ENCODE measurements at regions not wholly inside any gene's neighbourhood (a gene's known extent, or its start where the extent isn't known, plus 50 kb on each side); places are given as distances from the start of the nearest gene placed in this dataset.
A peak's percentile ranks its signal among the peaks of the same experiment; 100 is the strongest.

DNA sequence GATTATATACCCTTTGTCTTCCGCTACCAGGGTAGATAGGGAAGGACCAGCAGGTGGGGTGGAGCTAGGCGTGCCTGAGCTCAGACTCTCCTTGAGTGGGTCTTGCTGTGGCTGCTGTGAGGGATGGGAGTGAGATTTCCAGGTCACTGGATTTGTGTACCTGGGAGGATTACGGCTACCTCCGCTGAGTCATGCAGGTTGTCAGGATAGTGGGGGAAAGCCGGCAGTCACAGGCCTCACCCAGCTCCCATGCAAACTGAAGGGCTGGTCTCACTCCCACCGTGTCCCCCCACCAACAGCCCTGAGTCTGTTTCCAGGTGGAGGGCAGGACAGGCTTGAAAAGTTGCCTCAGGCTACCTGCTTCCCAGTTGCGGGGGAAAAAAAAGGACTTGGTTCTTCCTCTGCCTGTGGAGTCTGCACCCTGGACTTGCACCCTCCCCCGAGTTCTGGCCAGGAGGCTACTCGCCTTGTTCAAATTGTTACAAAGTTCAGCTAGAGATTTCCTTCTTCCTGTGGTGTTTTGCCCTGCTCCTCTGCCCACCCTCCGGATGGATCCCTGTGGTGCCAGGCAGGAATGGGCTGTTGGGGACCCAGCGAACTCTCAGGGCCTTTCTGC, 268.3 kb downstream of the VAPA start:
- DNase-seq (no peak), ATAC-seq (no peak)
- intact Hi-C loops (cut with micrococcal nuclease), result no loop called here

DNA sequence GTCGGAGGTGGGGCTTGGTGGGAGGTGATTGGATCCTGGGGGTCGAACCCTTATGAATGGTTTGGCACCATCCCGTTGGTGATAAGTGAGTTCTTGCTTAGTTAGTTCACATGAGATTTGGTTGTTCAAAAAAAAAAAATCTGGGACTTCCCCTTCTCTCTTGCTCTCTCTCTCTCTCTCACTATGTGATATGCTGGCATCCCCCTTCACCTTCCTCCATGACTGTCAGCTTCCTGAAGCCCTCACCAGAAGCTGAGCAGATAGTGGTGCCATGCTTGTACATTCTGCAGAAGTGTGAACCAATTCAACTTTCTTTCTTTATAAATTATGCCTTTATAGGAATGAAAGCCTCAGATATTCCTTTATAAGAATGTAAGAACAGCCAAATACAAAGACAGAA, 269.7 kb upstream of the APCDD1 start:
- no peak for ATAC-seq
- DNase-seq, result no peak
- intact Hi-C loops (cut with micrococcal nuclease), result no loop called here

DNA sequence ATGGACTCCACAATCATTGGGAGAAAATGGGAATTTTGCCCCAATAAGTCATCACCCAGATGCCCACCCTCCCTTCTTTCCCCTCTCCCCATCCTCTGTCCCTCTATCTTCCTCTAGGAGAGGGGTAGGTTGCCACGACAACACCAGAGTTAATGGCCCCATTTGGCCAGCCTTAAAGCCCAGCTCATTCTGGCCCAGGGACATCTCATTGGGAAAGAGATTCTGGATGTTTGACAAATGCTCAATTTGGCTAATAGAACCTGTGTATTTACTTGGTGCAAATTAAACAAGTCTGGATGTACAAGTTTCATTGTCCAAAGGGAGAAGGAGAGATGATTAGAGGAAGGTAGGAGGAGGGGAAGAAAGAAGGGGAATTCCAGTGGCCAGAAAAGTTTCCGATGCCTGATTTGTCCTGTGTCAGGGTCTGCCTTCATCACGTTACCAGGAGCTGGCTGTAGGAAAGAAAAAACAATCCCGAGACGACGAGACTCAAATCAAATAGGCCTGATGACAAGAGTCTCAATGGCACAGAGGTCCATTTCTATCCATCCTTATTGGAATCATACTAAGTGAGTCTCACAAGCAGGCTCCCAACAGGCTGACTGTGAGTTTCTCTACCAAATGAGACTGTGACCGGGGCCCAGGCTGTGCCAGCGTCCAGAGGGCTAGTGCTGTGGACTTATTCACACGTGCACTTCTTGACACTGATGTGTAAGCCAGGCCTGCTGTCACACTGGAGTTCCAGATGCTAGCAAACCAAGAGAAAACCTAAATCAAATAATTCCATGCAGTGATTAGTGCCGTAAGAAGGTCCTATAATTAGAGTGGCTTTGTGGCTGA, 265.2 kb upstream of the APCDD1 start:
- ATAC-seq (peak; percentile 89), DNase-seq (peak; percentile 61)
- intact Hi-C loops (cut with micrococcal nuclease), result no loop called here

DNA sequence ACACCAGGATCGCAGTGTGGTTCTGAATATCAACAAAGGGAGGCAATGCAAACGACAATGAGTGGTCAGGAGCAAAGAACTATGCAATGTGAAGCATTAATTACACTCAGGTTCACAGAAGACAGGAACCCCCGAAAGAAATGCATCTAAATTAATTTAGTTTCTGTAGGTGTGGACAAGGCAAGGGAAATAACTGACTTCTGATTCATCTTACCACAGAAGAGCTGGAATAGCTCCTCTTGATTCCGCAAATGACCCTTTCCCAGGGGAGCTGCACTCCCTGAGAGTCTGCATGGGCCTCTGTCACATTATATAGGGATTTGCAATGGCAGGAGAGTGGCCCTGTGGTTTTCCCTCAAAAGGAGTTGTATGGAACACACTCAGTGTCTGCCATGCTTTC, 263.9 kb upstream of the APCDD1 start:
- ATAC-seq, result no peak
- no peak for DNase-seq
- intact Hi-C loops (cut with micrococcal nuclease), result no loop called here

DNA sequence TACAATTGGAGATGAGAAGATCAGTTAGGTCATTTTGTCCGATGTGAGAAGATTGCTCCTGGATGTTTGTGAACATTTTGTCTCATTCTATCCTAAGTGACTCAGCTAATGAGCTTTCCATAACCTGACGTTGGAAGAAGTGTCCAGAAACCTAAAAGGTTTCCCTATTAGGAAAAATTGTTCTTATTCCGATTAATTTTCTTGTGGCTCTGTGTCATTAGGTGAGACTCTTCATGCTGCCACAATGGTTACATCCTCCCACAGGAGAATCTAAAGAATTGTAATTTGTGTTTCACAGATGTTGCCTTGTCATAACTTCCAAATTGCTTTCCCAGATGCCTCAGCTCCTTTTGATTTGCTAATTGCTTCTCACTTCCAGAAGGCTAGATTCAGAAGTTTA, 261.0 kb upstream of the APCDD1 start:
- ATAC-seq (no peak), DNase-seq (no peak)
- intact Hi-C loops (cut with micrococcal nuclease), result no loop called here

DNA sequence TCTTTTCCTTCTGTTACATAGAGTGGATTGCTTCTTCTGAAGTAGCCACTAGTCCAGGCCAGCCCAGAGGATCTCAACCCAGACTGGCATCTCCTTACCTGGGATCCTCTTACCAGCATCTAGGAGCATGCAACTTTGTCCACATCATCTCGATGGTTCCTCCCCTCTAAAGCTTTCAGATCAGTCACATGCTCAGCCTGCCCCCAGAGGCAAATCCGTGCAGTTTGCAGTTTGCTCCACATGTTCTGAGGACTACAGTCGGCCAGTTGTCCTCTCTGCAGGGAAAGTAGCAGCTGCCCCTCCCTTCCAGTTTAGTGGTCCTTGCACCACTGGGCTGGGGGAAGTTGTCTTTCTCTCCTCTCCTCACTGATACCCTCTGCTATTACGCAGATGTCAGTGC, 259.8 kb upstream of the APCDD1 start:
- DNase-seq (no peak), ATAC-seq (peak; percentile 33)
- intact Hi-C loops (cut with micrococcal nuclease), result no loop called here

DNA sequence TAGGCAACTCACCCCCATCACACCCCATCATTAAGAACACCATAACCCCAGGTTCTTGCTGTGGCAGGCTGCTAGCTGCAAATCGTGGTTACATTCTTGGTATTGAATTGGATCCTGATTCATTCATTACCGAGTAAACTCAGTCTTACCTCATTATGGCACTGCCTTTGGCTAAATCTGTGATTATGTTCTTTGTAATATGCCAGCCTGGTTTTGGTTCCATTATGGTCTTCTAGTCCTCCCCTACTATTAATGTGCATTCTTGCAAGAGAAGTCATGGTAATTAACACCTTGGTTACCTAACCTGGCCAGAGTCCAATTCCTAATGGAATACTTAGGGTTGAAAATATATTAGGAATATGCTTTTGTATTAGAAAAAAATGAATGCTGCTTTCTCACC, 258.9 kb upstream of the APCDD1 start:
- DNase-seq, result no peak
- ATAC-seq, result no peak
- intact Hi-C loops (cut with micrococcal nuclease), result no loop called here

DNA sequence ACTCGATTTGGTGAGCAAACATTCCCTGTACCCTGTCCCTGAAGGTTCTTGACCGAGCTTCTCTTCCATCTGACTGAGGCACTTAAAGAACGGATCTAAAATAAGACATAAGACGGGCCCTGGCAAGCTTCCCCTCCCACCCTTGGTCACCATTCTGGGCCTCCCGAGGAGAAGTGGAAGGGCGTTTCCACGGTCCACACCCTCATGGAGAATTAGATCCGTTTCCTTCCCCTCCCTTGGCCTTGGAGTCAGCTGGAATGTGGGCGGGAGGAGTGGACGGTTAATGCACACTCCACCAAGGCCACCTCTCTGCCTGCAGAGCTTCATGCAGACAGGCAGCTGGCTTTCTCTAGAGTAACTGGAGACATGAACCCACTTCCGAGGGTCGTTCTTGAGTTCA, 257.3 kb upstream of the APCDD1 start:
- ATAC-seq, result peak; percentile 80
- peak; percentile 52 for DNase-seq
- intact Hi-C loops (cut with micrococcal nuclease), result no loop called here

DNA sequence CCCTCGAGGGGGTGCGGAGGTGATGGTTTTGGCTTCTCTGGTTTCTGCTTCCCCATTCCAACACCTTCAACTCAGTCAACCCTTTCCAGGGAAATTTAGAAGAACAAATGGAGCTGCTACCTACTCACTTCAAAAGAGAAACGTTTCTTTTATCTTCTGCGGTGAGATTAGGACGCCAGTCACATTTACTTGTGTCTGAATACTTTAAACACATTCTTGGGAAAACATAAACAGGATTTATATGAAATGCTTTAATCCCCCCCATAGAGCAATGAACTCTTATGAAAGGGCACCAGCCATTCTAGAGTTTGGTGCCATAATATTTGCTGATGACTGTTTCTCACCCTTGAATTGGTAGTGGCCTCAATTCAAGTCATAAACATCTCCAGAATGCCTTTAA, 253.2 kb upstream of the APCDD1 start:
- intact Hi-C loops (cut with micrococcal nuclease), result no loop called here
- no peak for DNase-seq
- ATAC-seq, result no peak

DNA sequence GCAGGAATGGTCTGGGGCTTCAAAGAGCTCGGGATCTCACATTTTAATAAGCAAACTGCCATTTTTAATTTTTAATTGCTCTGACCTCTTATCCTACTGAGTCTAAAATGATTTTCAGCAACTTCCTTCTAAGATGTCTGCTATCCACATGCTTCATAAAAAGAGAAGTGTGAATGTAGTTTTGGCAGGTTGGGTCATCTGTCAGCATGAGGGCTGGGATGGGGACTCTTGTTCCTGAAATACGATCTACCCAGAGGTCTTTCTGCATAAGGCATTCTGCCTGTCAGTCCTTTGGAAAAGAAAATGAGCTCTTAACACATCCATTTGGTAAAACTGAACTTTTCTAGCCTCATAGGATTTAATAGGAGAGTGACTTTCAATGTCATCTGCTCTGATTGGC, 252.8 kb upstream of the APCDD1 start:
- intact Hi-C loops (cut with micrococcal nuclease), result no loop called here
- no peak for ATAC-seq
- no peak for DNase-seq

DNA sequence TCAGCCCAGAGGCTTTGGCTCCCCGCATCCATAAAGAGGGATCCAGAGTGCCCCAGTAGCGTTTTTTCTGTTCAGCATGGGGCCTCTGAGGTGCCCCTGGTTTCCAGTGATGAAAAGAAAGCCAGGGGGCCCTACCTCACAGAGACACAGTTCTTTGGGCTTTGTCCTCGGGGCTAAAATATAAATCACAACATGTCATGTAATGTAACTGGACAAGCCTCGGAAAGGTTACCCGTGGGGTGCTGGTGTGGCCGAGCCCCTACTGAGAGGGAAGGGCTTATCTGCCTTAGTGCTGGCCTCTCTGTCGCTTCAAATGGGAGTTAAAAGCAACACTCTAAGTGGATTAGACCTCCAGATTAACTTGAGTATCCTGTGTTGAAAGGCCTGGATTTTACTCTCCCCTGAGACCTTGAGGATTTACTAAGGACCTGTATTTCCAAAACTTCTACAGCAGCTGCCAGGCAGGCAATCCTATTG, 251.6 kb upstream of the APCDD1 start:
- intact Hi-C loops (cut with micrococcal nuclease), result no loop called here
- ATAC-seq, result no peak

DNA sequence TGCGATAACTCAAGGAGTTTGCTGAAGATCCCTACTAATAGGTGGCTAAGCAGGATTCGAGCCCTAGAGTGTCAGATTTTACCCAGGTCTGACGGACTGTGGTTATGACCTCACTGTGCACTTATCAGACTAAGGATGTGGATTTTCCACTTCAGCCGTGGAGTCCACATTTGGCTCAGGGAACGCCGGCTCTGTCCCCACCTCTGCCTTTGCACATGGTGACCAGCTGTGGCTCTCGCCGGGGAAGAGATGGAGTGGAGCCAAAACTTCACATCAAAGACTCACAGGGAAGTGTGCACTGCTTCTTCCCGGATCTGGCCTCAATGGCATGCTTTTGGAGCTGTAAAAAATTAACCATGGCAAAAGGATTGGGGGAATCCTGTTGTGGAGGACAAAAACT, 249.3 kb upstream of the APCDD1 start:
- DNase-seq (peak; percentile 58), ATAC-seq (peak; percentile 72)
- intact Hi-C loops (cut with micrococcal nuclease), result no loop called here

More for the DNA sequence above, 251.6 kb upstream of the APCDD1 start:
- no peak for DNase-seq

DNA sequence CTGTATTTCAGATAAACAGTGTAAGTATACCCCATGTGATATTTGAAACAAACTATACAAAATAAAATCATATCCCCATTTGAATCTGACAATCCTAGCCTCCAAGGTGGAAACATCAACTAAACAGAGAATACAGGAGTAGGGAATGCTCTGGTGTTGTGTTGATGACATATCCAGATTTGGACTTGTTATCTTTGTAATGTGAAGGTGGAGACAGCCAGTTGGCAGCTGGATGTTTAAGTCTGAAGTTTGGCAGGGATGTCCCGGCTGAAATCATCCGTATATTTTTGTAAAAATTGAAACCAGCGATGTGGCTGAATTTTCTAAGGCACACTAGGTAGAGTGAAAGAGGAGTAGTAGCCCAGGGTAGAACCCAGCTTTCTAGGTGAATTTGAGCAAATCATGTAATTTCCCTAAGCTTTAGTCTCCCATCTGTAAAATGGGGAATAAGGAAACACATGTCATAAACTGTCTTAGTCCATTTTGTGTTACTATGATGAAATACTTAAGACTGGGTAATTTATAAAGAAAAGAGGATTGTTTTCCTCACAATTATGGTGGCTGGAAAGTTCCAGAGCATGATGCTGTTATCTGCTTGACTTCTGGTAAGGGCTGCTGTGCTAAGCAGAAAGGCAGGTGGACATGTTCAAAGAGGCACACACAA, 246.6 kb upstream of the APCDD1 start:
- DNase-seq, result no peak

DNA sequence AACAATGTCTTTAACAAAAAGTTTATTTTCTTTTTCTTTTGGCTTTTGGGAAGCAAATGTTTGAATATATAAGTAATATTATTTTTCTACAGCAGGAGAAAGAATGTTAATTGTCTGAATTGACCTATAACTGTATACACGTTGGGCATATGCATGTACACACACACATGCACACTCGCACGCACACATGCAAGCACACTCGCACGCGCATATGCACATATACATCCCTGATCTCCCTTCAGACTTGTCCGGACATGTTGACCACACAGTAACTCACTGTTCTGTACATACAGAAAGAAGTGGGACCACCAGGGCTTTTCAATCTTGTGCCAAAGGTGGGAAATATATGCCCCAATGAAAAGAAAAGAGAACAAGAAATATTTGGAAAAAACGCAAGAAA, 245.1 kb upstream of the APCDD1 start:
- intact Hi-C loops (cut with micrococcal nuclease), result no loop called here
- no peak for DNase-seq
- no peak for ATAC-seq

More for the DNA sequence above, 246.6 kb upstream of the APCDD1 start:
- intact Hi-C loops (cut with micrococcal nuclease), result no loop called here
- peak; percentile 74 for ATAC-seq

DNA sequence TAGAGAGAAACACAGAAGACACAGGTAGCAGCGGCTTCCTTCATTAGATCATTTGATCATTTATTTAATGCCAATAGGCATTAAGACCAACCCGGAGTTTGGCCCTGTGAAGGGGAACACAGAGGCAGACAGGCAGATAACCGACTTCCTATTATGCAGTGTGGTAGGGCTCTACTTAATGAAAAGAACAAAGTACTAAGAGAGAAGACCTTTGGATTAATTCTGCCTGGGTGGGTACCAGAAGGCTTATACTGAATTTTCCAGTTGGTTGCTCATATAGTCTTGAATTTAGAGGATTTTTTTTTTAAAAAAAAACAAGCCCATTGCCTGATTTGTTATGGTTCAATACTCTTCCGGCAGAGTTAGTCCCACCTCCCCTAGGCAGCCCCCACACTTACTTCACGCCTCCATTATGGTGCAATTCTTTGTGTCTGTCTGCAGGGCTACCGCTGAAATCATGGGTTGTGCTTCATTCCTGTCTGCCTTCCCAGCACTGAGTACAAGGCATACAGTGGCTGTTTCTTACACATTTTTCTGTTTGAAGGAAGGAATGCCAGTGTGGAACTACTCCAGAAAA, 244.3 kb upstream of the APCDD1 start:
- ATAC-seq, result no peak
- intact Hi-C loops (cut with micrococcal nuclease), result no loop called here
- no peak for DNase-seq

DNA sequence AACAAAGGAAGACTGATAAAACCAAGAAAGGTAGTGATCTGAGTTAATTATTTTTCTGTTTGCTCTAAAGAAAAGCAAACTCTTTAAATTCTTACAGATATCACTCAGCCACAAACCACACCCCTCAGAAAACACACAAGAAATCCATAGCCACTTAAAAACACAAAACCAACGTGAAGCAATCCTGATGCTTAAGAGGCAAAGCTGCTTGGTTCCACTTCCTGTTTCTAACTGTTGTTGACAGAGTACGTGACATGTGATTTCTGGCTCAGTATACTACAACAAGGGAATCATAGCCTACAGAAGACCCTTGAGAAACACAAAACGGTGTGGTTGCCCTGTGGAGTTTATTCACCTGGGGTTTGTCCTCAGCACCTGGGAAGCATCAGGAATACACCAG, 240.9 kb upstream of the APCDD1 start:
- intact Hi-C loops (cut with micrococcal nuclease), result no loop called here
- ATAC-seq (peak; percentile 38), DNase-seq (no peak)

DNA sequence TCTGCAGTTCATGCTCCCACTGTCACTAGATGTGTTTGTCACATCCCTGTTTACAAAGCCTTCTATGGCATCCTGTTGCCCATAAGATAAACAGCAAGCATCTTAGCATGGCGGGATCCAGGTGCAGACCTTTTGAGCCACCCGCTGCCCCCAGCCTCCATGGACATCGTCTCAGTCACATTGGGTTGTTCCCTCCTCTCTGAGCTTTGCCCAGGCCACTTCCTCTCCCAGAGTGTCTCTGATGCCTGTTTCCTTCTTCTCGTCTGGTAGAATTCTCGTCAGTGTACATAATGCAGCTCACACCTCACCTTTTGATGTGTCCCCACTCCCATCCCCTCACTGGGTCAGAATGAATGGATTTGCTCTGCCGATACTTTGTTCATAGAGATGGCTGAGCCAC, 239.0 kb upstream of the APCDD1 start:
- intact Hi-C loops (cut with micrococcal nuclease), result no loop called here
- DNase-seq, result no peak
- no peak for ATAC-seq

DNA sequence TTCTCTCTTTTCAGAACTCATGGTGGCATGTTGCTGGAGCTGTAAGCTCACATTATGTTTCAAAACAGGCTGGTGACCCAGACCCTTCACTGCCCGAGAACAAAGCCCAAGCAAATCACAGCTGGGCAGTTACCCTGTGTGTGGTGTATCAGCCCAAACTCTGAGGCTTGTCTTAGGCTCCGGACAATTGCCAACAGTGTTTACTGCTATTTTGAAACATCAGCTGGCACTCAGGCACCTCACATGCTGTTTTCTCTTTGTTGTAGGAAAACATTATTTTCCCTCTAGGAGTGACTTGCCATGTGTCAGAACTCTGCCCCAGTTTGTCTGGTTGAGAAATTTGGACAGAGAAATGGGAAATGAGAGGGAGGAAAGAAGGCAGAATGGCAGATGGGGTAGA, 237.6 kb upstream of the APCDD1 start:
- intact Hi-C loops (cut with micrococcal nuclease), result no loop called here
- ATAC-seq, result no peak
- no peak for DNase-seq

DNA sequence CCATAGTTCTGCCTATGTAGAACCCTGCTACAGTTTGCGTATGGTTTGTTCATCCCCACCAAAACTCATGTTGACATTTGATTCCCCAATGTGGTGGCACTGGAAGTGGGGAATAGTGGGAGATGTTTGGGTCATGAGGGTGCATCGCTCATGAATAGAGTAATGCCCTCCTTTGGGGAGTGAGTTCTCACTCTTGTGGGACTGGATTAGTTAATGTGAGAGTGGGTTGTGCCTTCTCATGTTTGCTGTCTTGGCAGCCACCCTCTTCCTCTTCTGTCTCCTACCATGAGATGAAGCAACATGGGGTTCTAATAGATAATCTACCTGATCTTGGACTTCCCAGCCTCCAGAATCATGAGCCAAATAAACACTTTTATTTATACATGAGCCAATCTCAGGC, 237.2 kb upstream of the APCDD1 start:
- DNase-seq, result no peak
- ATAC-seq, result no peak
- intact Hi-C loops (cut with micrococcal nuclease), result no loop called here

DNA sequence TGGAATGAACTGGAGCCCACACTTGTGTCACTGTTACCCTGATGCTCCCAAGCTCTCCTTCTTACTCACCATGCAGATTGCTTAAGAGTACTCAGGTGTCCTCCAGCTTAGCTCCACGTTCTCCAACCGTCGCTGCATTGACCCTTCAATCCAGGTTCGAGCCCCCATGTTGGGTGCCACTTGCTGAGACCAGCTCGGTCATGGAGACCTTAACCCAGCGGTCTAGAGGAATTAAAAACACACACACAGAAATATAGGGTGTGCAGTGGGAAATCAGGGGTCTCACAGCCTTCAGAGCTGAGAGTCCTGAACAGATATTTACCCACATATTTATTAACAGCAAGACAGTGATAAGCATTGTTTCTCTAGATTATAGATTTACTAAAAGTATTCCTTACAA, 229.1 kb upstream of the APCDD1 start:
- ATAC-seq (no peak), DNase-seq (no peak)

More for the DNA sequence above, 229.1 kb upstream of the APCDD1 start:
- intact Hi-C loops (cut with micrococcal nuclease), result no loop called here
